ENCODE measurements at regions not wholly inside any gene's neighbourhood (a gene's known extent, or its start where the extent isn't known, plus 50 kb on each side); places are given as distances from the start of the nearest gene placed in this dataset.

DNA sequence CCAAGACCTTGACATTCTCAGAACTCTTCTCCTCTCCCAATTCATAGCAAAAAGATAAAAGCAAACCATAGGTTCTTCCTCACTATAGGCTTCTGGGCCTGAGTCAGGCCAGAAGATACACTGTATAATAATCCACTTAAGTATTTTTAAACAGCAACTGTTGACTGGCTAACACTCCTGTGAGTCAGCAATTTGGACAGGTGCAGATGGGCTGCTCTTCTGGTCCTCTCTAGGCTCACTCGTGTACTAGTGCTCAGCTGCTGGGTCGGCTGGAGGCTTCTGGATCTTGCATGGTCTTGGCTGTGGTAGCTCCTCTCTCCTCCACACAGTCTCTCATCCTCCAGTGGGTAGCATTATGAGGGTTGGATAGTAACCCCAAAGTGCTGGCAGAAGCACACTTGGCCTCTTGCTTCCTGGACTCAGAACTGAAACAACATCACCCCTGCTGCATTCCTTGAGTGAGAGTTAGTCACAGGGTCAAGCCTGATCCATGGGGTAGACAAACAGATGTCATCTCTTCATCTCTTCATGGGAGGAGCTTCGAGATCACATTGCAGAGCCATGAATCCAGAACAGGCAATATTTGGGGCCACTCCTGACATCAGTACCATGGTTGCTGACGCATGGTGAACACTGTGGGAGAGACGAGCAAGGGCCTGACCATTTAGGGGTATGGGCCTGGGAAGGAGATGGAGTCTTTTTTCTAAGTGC, 86.9 kb downstream of the C6orf118 start:
- TF ChIP-seq, protein P1, sequence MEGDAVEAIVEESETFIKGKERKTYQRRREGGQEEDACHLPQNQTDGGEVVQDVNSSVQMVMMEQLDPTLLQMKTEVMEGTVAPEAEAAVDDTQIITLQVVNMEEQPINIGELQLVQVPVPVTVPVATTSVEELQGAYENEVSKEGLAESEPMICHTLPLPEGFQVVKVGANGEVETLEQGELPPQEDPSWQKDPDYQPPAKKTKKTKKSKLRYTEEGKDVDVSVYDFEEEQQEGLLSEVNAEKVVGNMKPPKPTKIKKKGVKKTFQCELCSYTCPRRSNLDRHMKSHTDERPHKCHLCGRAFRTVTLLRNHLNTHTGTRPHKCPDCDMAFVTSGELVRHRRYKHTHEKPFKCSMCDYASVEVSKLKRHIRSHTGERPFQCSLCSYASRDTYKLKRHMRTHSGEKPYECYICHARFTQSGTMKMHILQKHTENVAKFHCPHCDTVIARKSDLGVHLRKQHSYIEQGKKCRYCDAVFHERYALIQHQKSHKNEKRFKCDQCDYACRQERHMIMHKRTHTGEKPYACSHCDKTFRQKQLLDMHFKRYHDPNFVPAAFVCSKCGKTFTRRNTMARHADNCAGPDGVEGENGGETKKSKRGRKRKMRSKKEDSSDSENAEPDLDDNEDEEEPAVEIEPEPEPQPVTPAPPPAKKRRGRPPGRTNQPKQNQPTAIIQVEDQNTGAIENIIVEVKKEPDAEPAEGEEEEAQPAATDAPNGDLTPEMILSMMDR (IDR thresholded peaks at IDR 0.05; ENCODE audit: unreplicated experiment): no peak
- Mint-ChIP-seq H3K36me3 (ENCODE audit: insufficient read depth, unreplicated experiment) (no peaks in the 10 kb centered on the region), H3K27ac (ENCODE audit: unreplicated experiment) (no peak overlapping the region), H3K4me3 (ENCODE audit: low read depth, unreplicated experiment) (no peak overlapping the region), H3K9me3 (ENCODE audit: low read depth, unreplicated experiment) (no peaks in the 10 kb centered on the region), H3K27me3 (ENCODE audit: unreplicated experiment) (no peaks in the 10 kb centered on the region), H3K4me1 (ENCODE audit: low read depth, unreplicated experiment) (no peaks in the 10 kb centered on the region)
- no TSS peak for BruUV-seq (replicated peaks)
- no peak for DNase-seq
- CTCF ChIA-PET: no interaction called here
- intact Hi-C loops (cut with micrococcal nuclease; ENCODE audit: unreplicated experiment): no loop called here

DNA sequence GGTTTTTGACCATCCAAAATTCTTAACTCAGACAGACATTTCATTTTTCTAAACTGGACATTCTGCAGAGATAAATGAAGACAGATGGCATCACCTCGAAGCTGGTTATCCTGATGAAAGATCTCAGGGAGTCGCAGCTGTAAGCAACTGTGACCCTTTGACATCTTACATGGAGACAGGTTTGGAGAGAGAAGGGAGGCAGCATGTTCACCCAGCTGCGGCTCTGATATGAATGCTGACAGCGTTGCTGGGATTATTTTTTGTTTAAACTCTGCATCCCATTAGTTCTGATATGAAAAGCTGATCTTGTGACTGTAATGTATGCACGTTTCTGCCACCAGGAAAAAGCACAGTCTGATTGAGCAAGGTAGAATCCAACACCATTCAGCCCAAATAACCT, 89.4 kb downstream of the C6orf118 start:
- H3K27ac Mint-ChIP-seq (ENCODE audit: unreplicated experiment): no peak overlapping the region
- BruUV-seq (replicated peaks): no TSS peak
- no peak overlapping the region for H3K4me3 Mint-ChIP-seq (ENCODE audit: low read depth, unreplicated experiment)
- H3K4me1 Mint-ChIP-seq (ENCODE audit: low read depth, unreplicated experiment): no peaks in the 10 kb centered on the region
- CTCF ChIA-PET: no interaction called here
- TF ChIP-seq, protein P1 (IDR thresholded peaks at IDR 0.05; ENCODE audit: unreplicated experiment): no peak
- no peaks in the 10 kb centered on the region for H3K9me3 Mint-ChIP-seq (ENCODE audit: low read depth, unreplicated experiment)
- H3K36me3 Mint-ChIP-seq (ENCODE audit: insufficient read depth, unreplicated experiment): no peaks in the 10 kb centered on the region
- intact Hi-C loops (cut with micrococcal nuclease; ENCODE audit: unreplicated experiment): no loop called here
- no peak for DNase-seq
- H3K27me3 Mint-ChIP-seq (ENCODE audit: unreplicated experiment): no peaks in the 10 kb centered on the region

DNA sequence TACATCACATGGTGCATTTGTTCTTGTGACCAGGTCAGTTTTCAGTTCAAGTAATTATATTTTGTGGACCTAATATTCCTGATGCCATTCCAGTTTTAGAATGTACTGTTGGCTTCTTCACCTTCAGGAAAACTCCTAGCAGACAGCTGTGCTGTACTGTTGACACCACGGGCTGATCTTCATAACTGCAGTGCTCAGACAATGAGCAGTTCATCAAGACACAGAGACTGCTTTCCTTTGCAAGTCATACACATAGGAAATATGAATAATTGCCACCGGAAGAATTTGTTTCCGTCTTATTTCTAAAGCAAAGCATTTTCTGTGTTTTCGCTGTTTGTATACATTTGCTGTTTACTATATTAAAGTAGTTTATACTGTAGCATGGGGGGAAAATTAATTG, 89.8 kb downstream of the C6orf118 start:
- TF ChIP-seq, protein P1 (IDR thresholded peaks at IDR 0.05; ENCODE audit: unreplicated experiment): no peak
- no peak overlapping the region for H3K27ac Mint-ChIP-seq (ENCODE audit: unreplicated experiment)
- H3K4me1 Mint-ChIP-seq (ENCODE audit: low read depth, unreplicated experiment): no peaks in the 10 kb centered on the region
- no peak overlapping the region for H3K4me3 Mint-ChIP-seq (ENCODE audit: low read depth, unreplicated experiment)
- intact Hi-C loops (cut with micrococcal nuclease; ENCODE audit: unreplicated experiment): no loop called here
- no TSS peak for BruUV-seq (replicated peaks)
- no peaks in the 10 kb centered on the region for H3K9me3 Mint-ChIP-seq (ENCODE audit: low read depth, unreplicated experiment)
- no peaks in the 10 kb centered on the region for H3K36me3 Mint-ChIP-seq (ENCODE audit: insufficient read depth, unreplicated experiment)
- no peak for DNase-seq
- CTCF ChIA-PET: no interaction called here
- no peaks in the 10 kb centered on the region for H3K27me3 Mint-ChIP-seq (ENCODE audit: unreplicated experiment)

DNA sequence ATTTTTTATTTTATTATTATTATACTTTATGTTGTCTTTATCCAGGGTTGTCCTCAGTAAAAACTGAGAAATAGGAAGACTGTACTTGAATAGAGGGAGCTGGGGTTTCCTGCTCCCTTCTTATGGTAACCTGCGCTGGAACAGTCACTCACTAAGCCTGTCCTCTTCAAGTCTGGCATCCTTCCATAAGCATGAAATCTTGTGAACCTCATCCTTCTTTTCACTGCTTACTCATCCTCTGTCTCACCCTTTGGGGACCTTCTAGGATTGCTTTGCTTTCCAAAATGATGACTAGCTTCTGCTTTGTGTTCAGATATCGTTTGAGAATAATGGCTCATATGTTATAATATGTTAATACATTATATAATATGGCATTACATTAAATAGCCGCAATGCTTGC, 90.6 kb downstream of the C6orf118 start:
- intact Hi-C loops (cut with micrococcal nuclease; ENCODE audit: unreplicated experiment): no loop called here
- no peaks in the 10 kb centered on the region for H3K4me1 Mint-ChIP-seq (ENCODE audit: low read depth, unreplicated experiment)
- no peaks in the 10 kb centered on the region for H3K9me3 Mint-ChIP-seq (ENCODE audit: low read depth, unreplicated experiment)
- no peak for DNase-seq
- CTCF ChIA-PET: no interaction called here
- TF ChIP-seq, protein P1 (IDR thresholded peaks at IDR 0.05; ENCODE audit: unreplicated experiment): no peak
- BruUV-seq (replicated peaks): no TSS peak
- H3K27me3 Mint-ChIP-seq (ENCODE audit: unreplicated experiment): no peaks in the 10 kb centered on the region
- H3K27ac Mint-ChIP-seq (ENCODE audit: unreplicated experiment): no peak overlapping the region
- no peak overlapping the region for H3K4me3 Mint-ChIP-seq (ENCODE audit: low read depth, unreplicated experiment)
- H3K36me3 Mint-ChIP-seq (ENCODE audit: insufficient read depth, unreplicated experiment): no peaks in the 10 kb centered on the region
